Endothelial cell of umbilical vein (primary cell): ENCODE measurements at regions not wholly inside any gene's neighbourhood (a gene's known extent, or its start where the extent isn't known, plus 50 kb on each side); places are given as distances from the start of the nearest gene placed in this dataset.

ENCODE experiments used
- EZH2 ChIP-seq: IDR thresholded peaks from 2 replicates; pipeline ENCODE4 v1.6.1; 2012; ENCODE audit warnings: borderline replicate concordance, low read depth, mild to moderate bottlenecking, moderate library complexity, low read length, inconsistent platforms; ENCODE audit not compliant: severe bottlenecking
- FOS ChIP-seq: IDR thresholded peaks from 2 replicates; pipeline ENCODE4 v1.6.1; 2011; ENCODE audit warnings: mild to moderate bottlenecking, low read length, moderate library complexity, borderline replicate concordance; ENCODE audit not compliant: insufficient read depth
- MYC ChIP-seq: IDR thresholded peaks from one replicate; pipeline ENCODE4 v1.6.1; 2011; ENCODE audit warnings: mild to moderate bottlenecking, low read depth, low read length
- POLR2A ChIP-seq: IDR thresholded peaks from 2 replicates; pipeline ENCODE4 v1.6.1; 2012; ENCODE audit warnings: low read depth, mild to moderate bottlenecking, control low read depth, low read length
- POLR2AphosphoS5 ChIP-seq: IDR thresholded peaks from 2 replicates; pipeline ENCODE4 v1.6.1; 2012; ENCODE audit warnings: low read depth, mild to moderate bottlenecking, control low read depth, low read length, moderate library complexity; ENCODE audit not compliant: insufficient read depth
- TF ChIP-seq, protein P1 (sequence below), 2 donors: IDR thresholded peaks; 1 replicate in 1 of 2; 2 replicates in 1 of 2; pipeline ENCODE4 v1.5.1; 2011; ENCODE audit warnings: low read length in 2 of 2, mild to moderate bottlenecking in 2 of 2, moderate library complexity in 2 of 2, control low read depth in 1 of 2, inconsistent platforms in 1 of 2, low read depth in 1 of 2; ENCODE audit not compliant: insufficient read depth in 1 of 2; ENCODE audit errors: extremely low read depth in 1 of 2
- TF ChIP-seq, protein P2 (sequence below): IDR thresholded peaks from 2 replicates; pipeline ENCODE4 v1.6.1; 2011; ENCODE audit not compliant: insufficient read depth, insufficient read length

DNA sequence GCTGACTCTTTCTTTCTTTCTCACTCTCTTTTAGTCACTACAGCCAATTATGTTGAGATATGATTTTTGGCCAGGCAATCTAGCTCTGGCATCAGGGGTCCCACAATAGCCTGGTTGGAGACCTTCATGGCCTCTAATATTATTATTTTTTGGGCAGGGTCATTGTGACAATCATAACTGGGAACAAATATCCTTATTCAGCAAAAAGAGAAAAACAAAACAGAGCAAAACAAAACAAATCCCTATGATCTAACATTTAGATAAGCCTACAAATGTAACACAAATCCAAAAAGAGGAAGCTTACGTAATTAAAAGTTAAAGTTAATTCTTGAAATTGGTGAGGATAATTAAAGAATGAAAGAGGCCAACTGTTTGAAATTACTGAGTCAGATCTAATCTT lies 640.0 kb downstream of the TUSC7 start:
- no peak for TF ChIP-seq EZH2
- TF ChIP-seq POLR2A: no peak
- TF ChIP-seq, protein P1, sequence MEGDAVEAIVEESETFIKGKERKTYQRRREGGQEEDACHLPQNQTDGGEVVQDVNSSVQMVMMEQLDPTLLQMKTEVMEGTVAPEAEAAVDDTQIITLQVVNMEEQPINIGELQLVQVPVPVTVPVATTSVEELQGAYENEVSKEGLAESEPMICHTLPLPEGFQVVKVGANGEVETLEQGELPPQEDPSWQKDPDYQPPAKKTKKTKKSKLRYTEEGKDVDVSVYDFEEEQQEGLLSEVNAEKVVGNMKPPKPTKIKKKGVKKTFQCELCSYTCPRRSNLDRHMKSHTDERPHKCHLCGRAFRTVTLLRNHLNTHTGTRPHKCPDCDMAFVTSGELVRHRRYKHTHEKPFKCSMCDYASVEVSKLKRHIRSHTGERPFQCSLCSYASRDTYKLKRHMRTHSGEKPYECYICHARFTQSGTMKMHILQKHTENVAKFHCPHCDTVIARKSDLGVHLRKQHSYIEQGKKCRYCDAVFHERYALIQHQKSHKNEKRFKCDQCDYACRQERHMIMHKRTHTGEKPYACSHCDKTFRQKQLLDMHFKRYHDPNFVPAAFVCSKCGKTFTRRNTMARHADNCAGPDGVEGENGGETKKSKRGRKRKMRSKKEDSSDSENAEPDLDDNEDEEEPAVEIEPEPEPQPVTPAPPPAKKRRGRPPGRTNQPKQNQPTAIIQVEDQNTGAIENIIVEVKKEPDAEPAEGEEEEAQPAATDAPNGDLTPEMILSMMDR (IDR thresholded peaks at IDR 0.05; ENCODE audit: extremely low read depth in 1 of 2, insufficient read depth in 1 of 2, low read depth in 1 of 2, low read length in 2 of 2): no peak
- no peak for TF ChIP-seq MYC
- TF ChIP-seq, protein P2, sequence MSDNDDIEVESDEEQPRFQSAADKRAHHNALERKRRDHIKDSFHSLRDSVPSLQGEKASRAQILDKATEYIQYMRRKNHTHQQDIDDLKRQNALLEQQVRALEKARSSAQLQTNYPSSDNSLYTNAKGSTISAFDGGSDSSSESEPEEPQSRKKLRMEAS: no peak
- no peak for TF ChIP-seq POLR2AphosphoS5
- no peak for TF ChIP-seq FOS
